HG03196 (cell line): ENCODE measurements at regions not wholly inside any gene's neighbourhood (a gene's known extent, or its start where the extent isn't known, plus 50 kb on each side); places are given as distances from the start of the nearest gene placed in this dataset.
"Not testable (repeated sequence)": the region's sequence is repeated elsewhere in the genome, so short reads cannot be mapped to it uniquely, and the experiment has no call there.

Source experiments
- ATAC-seq: cut with Tn5 transposase; IDR thresholded peaks from one replicate; pipeline ENCODE4 v1.9.1; 2021; ENCODE audit not compliant: unreplicated experiment

- ATAC-seq: no peak
Measured at GRCh38 chr6:6724539-6725467, 136.3 kb downstream of the LY86 start.

GRCh38 chr6:6725468-6726209 is 137.1 kb downstream of the LY86 start:
- ATAC-seq: no peak

DNA sequence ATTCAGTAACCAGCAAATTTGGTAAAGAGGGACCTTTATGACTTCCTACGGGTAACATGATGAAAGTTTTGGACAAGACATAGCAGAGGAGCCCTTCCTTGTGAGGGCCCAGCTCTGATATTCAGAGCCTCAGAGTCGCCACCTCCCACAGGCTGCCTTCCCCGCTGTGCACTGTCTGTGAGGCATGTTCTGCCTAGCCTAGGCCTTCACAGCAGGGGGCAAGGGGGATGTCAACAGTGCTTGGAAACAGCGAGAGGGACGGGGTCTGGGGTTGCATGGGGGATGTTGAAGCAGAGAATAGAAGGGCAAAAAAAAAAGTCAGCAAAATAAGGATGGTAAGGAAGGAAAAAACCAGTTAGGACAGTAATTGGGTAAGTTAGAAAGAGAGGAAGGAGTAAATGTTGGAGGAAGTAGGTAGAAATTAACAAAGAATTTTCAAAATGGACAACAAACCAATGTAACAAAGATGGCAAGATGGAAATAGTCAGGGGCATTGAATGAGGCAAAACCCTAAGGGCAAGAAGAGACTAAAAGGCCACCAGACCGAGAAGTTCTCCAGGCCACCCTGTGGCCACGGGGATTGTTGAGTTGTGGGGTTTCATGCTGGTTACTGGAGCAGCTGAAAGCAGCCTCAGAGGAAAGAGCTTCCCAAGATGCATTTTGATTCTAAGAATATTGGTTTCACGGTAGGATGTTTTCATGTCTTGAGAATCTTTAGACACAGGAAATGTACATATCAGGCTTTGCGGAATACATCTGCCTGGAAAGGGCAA is 139.8 kb downstream of the LY86 start:
- no peak for ATAC-seq

GRCh38 chr6:6729971-6730370 is 141.5 kb downstream of the LY86 start:
- ATAC-seq: no peak

GRCh38 chr6:6730831-6731230 is 142.3 kb downstream of the LY86 start:
- no peak for ATAC-seq

DNA sequence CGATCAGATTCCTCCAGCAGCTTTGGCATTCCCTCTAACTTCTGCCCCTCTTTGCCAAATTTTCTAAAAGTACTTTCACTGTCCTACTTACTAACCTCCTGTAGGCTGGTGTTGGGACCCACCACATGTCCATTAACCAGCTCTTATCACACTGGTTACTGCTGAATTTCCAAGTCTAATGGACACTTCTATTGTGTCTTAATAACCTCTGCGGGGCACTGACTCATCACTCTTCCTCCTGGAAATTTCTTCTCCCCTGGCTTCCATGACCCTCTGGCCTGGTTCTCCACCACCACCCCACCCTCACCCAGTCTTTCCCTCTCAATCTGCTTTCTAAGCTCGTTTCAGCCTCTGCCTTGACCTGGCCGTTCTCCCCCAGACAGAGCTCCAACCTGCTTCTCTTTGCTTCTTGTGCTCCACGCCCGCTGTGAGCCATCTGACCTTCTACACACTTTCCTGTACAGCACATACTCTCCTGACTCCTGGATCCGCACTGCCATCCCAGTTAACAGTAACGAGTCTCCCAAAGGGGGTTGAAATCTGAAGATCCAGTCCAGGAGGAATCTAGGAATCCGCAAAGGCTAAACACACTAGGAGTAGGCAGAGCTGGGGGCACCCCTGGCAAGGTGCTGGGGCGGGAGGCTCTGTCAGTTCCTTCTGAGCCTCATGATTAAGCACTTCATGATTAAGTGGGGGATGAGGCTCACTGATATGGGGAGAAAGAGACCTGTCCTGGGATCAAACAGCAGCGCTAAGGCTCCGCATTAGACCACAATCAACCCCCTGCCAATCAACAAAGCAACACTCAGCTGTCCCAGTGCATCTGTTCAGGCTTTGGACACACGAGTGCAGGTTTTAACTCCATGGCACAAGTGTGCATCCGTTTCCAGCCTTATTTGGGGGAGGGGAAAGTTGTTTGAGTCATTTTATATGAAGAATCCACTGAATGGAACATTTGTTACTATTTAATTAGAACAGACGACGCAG is 146.3 kb downstream of the LY86 start:
- ATAC-seq: no peak

DNA sequence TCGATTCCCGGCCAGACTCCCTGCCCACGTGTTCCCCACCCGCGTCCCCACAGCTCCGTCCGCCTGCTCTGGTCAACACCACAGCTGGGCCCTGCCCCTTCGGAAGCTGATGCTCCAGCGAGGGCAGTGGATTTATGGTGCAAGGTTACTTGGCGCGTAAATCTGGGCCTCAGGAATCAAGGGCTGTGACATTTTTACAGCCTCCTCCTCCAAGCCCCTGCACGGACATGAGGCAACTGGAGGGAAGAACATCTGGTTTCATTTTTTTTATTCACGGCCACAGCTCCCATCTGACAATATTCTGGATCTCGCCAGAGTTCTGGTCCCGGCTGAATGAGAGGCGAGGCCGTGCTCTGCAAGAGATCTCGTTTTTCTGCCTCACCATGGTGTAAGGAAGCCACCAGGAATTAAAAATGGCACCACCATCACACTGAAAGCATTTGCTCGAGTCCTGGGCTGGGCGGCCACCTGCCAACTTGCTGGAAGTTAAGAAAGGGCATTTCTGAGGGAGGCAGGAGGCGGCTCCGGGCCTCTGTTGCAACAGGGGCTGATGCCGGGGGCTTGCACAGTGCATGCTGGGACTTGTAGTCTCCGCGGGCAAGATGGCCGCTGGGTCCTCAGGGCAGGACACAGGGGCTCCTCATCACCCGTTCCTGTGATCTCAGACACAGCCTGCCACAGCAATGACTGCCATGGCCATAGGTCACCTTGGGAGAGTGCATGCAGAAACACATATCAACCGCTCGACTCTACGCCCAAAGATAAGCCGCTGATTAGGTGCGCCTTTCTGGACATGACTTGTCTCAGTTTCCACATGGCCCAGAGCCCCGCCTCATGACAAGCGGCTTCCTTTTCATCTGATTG is 148.5 kb downstream of the LY86 start:
- no peak for ATAC-seq

GRCh38 chr6:6737671-6738070 is 149.2 kb downstream of the LY86 start:
- ATAC-seq: no peak

GRCh38 chr6:6738108-6738507 is 149.6 kb downstream of the LY86 start:
- ATAC-seq: no peak

DNA sequence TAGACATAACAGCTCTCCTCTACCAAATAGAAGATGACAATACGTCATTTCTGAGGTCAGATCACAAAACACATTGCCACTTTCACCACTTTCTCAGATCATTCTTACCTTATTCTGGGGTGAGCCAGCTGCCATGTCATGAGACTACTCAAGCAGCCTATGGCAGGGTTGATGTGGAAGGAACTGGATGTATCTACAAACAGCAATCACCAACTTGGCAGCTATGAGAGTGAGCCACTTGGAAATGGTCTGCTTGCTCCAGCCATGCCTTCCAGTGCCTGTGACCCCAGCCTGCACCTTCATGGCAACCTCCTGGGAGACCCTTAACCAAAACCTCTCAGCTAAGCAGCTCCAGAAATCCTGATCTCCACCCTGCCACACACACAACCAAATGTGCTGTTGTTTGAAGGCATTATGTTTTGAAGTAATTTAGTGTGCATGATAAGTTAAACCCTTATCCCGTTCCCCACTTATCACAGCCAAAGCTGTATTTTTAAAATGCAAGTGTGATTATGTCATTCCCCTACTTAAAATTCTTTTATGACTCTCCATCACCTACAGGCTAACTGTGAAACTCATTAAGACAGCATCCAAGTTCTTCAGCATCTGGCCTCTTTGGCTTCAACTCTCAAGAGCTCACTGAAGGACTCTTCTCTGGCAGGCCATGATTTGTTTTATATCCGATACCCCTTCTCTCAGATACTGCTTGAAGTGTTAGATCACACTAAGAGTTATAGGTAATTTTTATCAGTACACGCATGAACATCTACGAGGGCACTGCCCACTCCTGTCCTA is 150.6 kb downstream of the LY86 start:
- no peak for ATAC-seq

GRCh38 chr6:6740595-6740994 is 152.1 kb downstream of the LY86 start:
- ATAC-seq: no peak

DNA sequence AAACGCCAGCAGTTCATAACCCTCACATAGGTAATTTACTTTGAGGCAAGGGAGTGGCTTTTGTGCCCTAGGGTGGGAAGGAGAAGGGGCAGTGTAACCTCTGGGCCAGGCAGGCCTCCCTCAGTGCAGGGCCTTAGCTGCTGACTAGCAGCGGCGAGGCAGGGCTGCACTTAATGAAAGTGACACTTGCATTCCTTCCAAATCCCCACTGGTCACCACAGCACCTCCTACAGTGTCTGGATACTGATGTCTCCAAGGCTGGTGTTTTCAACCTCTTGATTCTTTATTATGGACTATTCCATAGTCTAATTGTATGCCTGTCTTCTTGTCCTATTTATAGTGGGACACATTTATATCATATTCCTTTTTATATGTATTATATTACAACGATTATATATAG is 152.7 kb downstream of the LY86 start:
- ATAC-seq: no peak

GRCh38 chr6:6742535-6742934 is 154.0 kb downstream of the LY86 start:
- no peak for ATAC-seq

GRCh38 chr6:6744551-6744950 is 156.0 kb downstream of the LY86 start:
- ATAC-seq: no peak

DNA sequence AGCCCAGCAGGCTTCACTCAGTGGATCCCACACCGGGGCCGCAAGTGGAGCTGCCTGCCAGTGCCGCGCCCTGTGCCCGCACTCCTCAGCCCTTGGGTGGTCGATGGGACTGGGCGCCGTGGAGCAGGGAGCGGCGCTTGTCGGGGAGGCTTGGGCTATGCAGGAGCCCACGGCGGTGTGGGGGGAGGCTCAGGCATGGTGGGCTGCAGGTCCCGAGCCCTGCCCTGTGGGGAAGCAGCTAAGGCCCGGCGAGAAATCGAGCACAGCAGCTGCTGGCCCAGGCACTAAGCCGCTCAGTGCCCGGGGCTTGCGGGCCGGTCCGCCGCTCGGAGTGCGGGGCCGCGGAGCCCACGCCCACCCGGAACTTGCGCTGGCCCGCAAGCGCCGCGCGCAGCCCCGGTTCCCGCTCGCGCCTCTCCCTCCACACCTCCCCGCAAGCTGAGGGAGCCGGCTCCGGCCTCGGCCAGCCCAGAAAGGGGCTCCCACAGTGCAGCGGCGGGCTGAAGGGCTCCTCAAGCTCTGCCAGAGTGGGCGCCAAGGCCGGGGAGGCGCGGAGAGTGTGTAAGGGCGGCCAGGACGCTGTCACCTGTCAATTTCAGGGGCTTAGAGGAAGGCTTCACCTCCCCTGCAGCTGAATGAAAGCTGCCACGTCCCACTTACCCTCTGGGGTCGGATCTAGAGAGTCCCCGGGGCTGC is 157.3 kb downstream of the LY86 start:
- not testable (repeated sequence) for ATAC-seq

- ATAC-seq: no peak
Measured at GRCh38 chr6:6746333-6746969, 157.9 kb downstream of the LY86 start.

DNA sequence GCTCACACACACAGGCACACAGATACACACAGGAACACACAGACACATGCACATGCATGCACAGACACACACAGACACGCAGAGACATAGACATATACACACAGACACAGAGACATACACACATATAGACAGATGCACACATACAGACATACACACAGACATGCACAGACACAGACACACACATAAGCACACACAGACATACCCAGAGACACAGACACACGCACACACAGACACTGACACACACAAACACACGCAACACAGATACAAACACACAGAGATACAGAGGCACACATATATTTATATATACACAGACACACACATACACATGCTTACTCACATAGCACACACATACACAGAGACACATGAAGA is 158.4 kb downstream of the LY86 start:
- no peak for ATAC-seq

- no peak for ATAC-seq
Measured at GRCh38 chr6:6747371-6747770, 158.9 kb downstream of the LY86 start.
